HG02973 (cell line): ENCODE measurements at regions not wholly inside any gene's neighbourhood (a gene's known extent, or its start where the extent isn't known, plus 50 kb on each side); places are given as distances from the start of the nearest gene placed in this dataset.
A peak's percentile ranks its signal among the peaks of the same experiment; 100 is the strongest.

Experiments used
- ATAC-seq: cut with Tn5 transposase; IDR thresholded peaks from one replicate; pipeline ENCODE4 v1.9.1; 2021; ENCODE audit warnings: moderate library complexity; ENCODE audit not compliant: unreplicated experiment

DNA sequence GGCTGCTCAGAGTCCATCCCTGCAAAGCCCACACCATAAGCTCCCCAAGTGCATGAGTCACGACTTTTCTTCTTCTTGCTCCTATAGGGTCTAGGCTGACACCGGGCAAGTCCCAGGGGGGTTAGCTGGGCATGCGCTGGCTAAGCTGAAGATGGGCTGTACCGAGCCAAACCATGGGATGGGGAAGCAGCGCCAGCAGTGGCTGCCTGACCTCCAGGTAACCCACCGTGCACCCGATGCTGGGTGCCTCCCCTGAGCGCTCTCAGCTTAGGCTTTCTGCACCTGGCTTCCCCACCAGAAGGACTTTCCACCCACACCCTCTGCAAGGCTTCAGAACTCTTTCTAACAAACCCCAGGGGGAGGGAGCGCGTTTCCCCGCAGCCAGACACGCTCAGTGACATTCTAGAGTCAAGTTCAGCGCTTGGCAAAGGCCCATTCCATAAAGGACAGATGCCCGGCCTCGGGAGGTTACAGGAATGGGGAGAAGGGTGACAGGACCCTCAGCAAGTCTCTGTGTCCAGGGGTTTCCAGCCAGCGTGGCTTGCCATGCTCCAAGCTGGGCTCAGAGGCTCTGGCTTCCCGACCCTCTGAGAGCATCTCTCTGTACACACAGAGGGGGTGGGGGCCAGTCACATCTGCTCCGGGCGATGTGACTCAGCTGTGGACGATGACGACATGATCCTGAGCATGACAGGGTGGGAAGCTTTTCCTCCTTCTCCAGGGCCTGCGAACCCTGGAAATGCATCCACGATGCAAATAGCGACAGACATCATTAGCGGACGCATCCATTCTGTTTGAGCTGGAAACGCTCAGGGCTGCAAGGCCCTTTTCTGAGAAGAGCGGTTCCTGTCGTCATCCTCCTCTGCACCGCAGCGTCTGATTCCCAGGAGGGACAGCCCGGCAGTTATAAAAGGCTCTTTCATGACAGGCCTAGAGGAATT is 107.8 kb downstream of the SIK1 start:
- ATAC-seq: no peak

DNA sequence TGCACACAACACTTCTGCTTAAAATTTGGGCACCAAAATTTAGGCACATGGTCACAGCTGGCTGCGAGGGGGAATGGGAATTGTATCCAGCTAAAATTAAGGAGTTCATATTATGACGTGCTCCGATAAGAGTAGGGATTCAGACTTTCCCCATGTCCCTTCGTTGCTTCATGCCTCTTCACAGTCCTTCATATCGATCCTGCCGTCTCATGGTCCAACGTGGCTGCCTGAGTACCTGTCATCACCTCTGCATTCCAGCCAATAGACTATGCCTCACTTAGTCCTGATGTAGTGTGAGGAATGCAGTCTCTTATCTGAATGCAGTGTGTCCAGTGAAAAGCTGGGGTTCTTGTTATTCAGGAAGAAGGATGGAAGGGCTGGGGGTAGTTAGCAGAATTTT is 108.6 kb downstream of the SIK1 start:
- ATAC-seq: no peak

DNA sequence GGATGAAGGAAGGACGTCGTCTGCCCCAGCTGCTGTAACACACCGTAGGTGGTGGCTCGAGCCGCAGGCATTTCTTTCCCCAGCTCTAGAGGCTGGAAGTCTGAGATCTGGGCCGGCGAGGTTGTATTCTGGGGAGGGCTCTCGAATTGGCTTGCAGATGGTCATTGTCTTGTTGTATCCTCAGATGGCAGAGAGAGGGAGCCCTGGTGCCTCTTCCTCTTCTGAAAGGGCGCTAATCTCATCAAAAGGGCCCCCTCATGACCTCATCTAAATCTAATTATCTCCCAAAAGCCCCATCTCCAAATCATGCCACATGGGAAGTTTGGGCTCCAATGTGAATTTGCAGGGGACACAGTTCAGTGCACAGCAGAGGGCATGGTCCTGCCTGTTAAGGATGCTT is 109.0 kb downstream of the SIK1 start:
- ATAC-seq: no peak

- ATAC-seq: no peak
Measured at GRCh38 chr21:43317254-43317748, 109.6 kb downstream of the SIK1 start.

DNA sequence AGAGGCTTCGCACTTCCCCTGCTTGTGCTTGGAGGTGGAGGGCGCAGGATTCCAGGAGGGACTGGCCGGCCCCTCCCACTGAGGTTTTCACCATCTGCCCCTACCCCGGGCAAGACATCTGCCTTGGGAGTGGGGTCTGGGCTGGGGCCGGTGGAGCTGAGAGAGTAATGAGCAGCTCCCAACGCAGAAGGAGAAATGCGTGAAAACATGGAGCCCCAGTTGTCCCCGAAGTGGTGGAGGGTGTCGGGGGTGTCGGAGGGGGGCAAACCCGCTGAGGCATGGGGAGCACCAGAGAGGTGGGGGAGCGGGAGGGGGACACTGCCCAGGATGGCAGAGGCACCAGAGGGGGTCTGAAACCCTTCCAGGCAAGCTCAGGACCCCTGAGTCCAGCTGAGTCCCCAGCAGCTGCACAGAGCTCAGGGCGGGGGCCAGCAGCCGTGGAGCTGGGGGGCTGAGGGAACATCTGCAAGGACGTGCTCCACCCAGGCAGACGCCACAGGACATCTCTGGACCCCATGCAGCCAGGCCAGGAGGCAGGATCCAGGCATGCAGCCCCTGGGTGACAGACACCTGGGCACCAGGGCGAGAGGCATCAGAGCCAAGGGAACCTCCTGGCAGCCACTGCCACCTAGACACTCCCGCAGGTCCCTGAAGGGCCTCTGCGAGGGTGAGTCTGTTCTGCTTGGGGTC is 110.6 kb downstream of the SIK1 start:
- no peak for ATAC-seq

DNA sequence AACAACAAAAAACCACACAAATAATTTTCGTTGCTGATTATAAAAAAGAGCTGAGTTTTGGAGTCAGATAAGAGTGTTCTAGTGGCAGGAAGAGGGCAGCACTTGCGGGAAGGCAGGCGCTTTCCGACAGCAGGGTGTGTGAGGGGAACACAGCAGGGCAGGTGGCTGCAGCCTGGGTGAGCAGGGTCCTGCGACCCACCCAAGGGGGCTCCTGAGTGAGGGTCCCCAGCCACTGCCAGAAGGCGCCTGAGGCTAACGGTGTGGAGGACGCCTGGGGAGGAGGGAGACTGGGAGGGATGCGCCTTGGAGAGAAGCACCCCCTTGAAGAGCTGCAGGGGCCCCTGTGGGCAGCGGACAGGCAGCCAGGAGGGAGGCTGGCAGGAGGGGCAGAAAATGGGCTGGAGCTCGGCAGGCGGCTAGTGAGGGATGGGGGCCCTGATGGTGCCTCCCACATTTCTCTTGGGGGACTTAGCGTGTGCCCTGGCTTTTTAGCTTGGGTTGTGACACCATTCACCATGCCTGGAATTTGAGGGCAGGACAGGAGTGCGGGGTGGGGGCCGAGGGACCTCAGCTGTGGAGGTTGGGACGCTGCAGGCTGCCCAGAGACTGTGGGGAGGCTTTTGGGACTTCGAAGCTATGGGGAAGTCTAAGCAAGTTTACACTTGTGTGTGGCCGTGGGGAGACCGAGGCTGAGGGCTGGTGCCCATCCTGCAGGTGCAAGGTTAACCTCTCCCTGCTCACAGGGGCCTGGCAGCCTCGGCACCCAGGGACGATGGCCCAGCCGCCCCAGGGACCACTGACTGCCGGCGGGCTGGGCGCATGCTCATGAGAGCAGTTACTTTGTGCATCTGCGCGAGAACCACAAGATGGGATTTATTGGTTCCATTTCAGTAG is 111.4 kb downstream of the SIK1 start:
- ATAC-seq: no peak

- no peak for ATAC-seq
Measured at GRCh38 chr21:43313939-43314405, 113.0 kb downstream of the SIK1 start.

DNA sequence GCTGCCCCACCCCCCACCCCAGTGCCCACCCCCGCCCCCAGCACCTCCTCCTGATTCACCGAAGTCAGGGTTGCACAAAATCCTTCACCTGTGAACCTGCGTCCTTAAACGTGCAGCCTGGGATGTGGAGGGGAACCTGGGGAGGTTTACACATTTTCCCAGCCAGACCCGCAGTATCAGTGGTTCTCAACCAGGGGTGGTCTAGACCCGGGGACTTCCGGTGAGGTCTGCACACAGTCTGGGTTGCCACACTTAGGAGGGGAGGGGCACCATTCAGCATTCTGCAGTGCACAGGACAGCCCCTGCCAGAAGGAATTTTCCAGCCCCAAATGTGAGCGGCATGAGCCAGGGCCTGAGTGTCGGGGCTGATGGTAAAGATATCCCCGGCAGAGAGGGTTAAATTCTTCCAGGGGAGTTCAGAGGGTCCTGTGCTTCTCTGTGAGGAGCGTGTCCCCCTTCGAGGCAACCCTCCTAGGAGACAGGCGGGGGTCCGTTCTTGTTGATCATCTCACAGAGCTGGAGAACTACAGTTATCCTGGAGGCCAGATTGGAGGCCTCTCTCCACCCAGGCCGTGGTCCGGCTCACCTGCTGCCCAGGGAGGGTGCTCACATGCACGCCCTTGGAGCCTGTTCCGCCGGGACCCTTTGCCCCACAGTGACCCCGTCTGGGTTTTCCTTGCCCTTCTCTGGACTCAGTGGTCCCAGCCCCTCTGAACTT is 113.6 kb downstream of the SIK1 start:
- no peak for ATAC-seq

GRCh38 chr21:43312751-43313169 is 114.2 kb downstream of the SIK1 start:
- ATAC-seq: no peak

- ATAC-seq: no peak
Measured at GRCh38 chr21:43312011-43312410, 114.9 kb downstream of the SIK1 start.

DNA sequence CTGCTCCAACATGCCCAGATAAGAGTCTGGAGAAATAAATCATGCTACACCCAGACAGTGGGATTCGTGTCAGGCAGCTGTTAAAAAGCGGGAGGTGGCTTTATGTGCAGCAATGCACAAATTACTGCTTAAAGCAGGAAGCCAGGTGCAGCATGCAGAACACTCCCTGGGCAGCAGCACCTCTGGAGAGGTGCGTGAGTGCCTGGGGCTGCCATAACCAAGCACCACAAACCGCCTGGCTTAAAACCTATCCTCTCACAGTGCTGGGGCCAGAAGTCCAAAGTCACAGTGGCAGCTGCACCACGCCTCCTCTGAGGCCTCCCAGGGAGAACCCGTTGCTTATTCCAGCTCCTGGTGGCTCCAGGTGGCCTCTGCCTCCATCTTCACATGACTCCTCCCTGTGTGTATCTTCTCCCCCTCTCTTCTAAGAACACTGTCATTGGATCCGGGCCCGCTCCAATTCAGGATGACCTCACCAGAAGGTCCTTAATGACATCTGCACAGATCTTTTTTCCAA is 115.6 kb downstream of the SIK1 start:
- ATAC-seq: no peak

- no peak for ATAC-seq
Measured at GRCh38 chr21:43308815-43309283, 118.1 kb downstream of the SIK1 start.

- no peak for ATAC-seq
Measured at GRCh38 chr21:43308101-43308814, 118.7 kb downstream of the SIK1 start.

- no peak for ATAC-seq
Measured at GRCh38 chr21:43307677-43308070, 119.3 kb downstream of the SIK1 start.

- peak; percentile 53 for ATAC-seq
Measured at GRCh38 chr21:43306911-43307676, 119.8 kb downstream of the SIK1 start.

- ATAC-seq: no peak
Measured at GRCh38 chr21:43306391-43306790, 120.5 kb downstream of the SIK1 start.

GRCh38 chr21:43305811-43306311 is 121.1 kb downstream of the SIK1 start:
- ATAC-seq: no peak

DNA sequence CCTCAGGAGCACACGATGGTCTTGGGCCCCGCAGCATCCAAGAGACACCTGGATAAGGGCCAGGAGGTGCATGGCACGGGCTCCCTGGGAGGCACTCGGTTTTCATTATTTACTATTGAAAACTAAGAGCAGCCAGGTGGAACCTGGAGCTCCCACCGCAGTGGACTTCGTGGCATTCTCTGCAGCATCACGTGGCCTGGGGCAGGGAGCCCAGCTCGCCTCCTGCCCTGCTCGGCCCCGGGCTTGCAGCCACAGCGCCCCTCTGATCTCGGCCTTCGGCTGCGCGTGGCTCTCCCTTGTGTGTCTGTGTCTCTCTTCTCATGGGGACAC is 121.6 kb downstream of the SIK1 start:
- no peak for ATAC-seq
